HG03039 (cell line): ENCODE measurements at regions not wholly inside any gene's neighbourhood (a gene's known extent, or its start where the extent isn't known, plus 50 kb on each side); places are given as distances from the start of the nearest gene placed in this dataset.

Experiments
- ATAC-seq: cut with Tn5 transposase; IDR thresholded peaks from one replicate; pipeline ENCODE4 v1.9.1; 2021; ENCODE audit warnings: mild to moderate bottlenecking, moderate library complexity; ENCODE audit not compliant: unreplicated experiment

DNA sequence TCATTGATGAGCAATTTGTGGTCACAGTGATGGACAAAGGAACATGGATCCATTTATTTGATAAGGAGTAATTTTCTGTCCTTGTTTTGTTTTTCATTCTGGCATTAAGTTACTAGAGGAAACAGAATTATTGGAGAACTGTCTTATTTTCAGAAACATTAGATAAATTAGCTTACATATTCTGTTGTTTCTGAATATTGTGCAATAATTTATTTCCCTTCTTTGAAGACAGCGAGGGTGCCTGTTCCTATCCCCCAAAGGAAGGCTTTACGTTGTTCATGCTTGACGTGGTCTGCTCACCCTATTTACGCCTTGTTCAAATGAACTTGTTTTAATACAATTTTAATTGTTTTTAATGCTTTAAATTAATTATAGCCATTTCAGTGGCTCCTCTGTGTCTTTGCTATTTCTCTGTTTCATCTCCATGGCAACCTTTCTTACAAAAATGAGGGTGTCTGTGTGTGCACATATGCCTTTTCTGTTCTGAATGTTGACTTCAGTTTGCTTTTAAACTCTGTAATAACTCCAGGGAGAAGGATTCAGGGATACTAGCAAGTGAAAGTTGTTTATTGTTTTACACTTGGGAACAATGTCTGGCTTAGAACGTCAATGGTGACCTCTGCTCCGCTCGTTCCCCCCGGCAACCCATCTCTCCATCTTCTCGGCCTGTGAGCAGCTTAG lies 138.3 kb upstream of the PLET1 start:
- no peak for ATAC-seq

DNA sequence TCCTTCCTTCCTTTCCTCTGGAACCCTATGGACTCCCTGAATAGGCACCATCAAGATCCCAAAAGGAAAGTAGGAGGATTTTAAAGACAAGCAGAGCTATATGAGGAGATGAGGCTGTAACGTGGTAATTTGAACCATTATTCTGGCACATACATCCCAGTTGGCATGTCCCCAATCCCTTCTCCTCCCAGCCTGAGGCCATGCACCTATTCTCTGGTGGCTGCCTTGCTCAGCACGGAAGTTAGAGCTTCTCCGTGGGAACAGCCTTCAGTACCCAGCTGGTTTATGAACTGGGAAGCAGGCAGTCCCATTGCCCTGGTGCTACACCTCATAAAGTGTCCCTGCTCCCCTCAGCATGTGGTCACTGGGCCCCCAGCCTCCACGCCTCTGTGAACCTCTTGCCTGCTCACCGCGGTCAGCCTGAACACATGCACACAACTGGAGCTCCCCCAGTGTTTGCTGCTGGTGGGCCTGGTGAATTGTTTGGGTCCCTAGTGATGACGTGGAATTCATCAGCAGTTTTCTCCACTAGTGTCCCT lies 139.9 kb upstream of the PLET1 start:
- no peak for ATAC-seq

DNA sequence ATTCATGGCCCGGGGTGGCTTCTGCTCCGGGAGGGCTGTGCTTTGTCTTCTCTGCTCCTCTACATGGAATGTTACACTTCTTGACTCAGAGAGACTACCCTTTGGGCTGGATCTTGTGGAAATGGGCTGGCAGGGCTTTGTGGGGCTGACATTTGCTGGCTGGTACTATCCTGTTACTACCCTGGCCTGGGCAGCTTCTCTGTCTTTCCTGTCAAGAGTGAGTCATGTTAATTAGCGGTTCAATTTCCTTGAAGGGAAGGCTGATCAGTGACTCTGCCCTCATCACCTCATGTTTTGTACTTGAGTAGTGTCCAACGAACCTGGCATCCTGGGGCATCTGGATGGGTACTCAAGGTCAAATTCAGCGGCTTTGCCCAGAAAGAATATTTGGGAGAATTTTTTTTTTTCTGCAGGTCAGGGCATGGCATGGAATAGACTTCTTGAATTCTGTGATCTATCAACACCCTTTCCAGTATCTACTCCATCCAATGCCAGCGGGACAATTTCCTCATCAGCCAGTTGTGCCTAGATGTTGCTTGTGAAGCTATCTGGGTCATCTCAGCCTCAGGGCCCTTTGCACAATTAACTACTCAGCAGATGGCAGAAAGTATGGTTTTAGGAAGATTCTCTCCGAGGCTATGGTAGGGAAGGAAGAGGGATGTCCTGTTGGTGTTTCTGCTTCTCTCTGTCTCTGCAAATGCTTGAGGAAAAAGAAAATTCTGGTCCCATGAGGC lies 140.5 kb upstream of the PLET1 start:
- no peak for ATAC-seq

DNA sequence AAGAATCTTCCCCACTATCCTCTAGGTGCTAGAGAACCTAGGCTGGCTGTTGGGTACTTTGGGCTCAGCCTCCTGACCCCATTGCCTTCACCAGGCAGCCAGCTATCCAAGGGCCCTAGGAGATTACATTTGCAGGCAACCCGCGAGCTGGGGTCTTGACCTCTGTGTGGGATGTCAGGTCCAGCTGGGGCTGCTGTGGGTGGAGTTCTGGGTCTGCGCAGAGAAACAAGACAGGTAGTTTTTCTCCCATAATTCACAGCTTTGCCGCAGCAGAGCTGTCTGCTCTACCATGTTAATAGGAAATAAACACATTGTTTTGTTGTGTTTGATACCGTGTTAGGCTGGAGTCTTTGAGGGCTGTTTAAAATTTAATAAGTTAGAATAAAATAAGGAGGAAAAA lies 142.8 kb upstream of the PLET1 start:
- no peak for ATAC-seq

DNA sequence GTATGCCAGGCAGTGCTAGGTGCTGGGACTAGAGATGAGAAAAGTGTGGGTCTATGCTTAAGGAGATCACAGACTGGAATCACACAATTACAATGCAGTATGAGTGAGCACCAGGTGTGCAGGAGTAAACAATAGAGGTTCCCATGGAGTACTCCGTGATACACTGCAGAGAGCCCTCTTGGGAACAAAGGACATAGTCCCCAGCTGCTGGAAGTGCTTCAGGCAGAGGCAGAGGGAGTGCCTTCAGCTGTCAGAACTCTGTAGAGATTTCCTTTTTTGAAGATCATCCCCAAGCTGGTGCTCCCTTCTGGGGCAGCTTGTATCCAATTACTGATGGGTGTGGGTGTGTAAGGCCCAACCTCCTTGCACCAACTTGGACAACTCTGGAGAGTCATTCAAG lies 143.5 kb upstream of the PLET1 start:
- ATAC-seq: no peak

DNA sequence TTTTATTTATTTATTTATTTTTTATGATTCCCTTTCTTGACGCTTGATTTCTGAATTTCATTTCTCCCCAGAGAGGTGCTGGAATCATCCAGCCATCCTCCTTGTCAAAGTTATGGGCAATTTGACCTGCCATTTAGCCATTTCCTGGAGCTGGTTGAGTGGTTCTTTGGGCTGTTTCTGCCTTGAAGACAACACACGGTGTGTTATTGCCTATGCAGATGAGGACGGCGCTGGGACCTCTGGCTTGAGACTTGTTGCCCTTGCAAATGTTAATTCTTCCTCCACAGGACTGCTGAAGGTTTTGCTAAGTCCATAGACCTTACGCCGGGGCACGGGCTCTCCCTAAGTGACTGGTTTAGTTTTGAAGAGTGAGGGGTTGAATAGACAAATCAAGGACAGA lies 147.9 kb upstream of the PLET1 start:
- no peak for ATAC-seq

DNA sequence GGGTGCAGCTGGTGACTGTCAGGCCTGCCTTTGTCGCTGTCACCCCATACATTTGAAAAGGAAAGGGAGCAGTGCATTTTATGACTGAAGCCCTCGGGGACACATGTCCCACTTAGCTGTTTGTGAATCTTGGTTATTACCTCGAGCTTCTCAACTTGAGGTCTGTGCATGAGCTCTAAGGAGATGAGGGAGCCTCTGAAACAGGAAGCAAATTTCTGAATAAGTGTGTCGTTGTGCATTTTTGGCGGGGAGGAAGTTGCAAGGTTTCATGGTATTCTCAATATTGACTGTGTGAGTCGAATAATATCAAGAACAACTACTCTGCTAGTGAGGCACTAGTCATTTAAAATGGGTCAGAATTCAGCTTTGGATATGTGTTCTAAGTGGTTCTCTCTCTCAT lies 149.7 kb upstream of the PLET1 start:
- no peak for ATAC-seq

DNA sequence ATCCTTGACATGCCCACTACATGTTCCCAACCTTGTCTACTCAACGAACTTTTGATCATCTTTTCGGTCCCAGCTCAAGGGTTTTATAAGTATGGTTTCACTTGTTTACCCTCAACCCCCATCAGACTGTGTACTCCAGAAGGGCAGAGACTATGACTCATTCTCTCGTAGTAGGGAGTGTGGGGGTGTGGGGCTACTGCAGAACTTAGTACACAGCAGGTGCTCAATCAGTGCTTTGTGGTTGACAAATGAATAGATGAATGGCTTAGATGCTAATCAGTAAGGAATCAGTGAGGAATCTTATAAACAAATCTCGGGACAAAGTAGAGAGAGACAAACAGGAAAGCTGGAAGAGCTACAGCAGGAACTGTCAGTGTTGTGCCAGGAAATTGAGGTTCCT lies 151.7 kb upstream of the PLET1 start:
- no peak for ATAC-seq

DNA sequence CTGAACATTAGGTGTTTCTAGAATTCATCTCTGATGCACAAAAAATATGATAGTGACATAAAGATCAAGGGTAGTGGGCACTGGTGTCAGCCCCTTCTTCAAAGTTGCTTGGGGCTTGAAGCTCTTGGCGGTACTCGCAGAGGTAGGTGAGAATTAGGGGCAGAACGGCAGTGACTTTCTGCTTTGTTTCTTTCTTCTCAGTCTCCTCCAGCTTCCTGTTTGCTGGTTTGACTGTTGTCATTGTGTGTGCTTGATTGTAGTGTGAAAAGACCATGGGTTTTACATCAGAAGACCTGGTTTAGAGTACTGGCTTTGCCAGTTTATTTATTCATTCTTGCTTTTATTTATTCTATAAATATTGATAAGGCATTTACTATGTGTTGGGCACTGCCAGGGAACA lies 156.7 kb upstream of the PLET1 start:
- ATAC-seq: no peak

DNA sequence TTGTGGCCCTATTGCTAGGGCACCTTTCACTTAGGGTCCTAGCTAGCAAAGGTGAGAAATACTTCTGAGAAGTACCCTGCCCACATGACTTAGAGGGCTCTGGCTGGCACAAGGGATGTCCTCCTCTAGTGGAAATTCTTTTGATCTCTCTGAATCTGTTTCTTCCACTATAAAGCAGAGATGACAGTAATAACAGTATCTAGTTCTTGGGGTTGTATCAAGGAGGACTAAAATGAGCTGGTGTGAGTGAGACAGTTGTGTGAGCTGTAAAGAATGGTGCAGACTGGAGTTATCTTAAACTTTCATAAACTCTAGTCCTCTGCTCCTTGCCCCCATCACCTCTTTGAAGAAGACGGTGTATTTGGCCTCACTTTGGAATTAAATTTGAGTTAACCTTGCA lies 157.8 kb upstream of the PLET1 start:
- no peak for ATAC-seq

DNA sequence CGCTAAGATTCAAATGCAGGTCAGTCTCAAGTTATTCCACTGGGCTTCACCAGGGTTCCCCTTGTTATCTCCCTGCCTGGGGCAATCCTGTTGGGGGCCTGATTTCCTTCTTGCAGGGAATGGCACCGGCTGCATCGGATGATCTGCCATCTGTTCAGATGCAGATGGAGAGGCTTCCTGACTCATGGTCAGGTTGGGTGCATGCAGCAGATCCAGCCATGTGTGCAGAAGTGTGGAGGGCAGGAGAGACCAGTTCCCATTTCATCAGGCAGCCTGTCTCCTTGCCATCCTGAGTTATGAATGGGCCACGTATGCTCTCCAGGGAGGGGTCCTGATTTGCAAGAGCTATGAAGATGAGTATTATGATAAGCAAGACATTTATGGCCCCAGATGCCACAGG lies 161.2 kb upstream of the PLET1 start:
- ATAC-seq: no peak

DNA sequence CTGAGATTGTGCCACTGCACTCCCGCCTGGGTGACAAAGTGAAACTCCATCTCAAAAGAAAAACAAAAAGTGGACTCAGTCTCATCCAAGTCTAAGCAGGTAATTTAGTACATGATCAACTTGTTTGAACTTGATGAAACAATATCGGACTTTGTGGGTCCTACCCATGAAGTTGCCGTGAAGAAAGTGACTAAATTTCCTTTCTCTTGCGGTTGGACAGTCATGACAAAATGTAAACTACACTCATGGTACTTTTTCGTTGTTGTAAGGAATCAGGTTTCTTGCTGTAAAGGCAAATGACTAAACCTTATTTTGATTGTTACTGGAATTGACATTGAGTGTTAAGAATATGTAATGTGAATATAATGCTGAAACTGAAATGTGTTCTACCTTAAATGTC lies 164.5 kb upstream of the PLET1 start:
- no peak for ATAC-seq

DNA sequence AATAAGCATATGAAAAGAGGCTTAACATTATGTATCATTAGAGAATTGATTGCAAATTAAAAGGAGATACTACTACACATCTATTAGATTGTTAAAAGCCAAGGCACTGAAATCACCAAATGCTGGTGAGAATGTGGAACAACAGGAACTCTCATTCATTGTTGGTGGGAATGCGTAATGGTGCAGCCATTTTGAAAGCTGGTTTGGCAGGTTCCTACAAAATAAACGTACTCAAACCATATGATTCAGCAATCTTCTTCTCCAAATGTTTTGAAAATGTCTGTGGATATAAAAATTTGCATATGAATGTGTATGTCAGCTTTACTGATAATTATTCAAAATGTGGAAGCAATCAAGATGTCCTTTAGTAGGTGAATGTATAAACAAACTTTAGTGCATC lies 176.4 kb upstream of the PLET1 start:
- ATAC-seq: no peak

DNA sequence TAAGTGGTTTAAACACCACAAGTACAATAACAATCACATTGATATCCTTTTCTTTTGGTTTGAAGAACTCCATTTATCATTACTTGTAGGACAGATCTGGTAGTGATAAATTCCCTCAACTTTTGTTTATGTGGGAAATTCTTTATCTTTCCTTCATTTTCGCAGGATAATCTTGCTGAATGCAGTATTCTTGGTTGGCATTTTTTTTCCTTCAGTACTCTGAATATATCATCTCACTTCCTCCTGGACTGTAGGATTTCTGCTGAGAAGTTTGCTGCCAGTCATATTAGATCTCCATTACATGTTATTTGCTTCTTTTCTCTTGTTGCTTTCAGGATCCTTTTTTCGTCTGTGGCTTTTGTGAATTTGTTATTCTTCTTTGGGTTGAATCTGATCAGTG lies 179.0 kb upstream of the PLET1 start:
- no peak for ATAC-seq

DNA sequence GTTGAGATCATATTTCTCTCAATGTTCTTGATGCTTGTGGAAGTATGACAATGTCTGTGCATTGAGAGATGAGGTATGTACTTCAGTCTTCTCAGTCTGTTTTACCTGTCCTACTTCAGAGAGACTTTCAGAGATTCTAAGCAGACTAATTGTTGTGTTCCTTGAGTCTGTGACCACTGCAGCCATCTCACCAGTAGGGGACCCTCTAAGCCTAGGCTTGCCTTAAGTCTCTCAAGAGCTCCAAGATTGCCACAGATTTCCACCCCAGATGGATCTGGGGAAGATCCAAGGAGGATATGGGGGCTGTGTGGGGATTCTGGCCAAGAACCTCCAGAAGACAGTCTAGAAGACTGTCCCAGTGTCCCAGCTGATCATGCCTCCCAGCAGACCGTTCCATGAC lies 179.9 kb upstream of the PLET1 start:
- ATAC-seq: no peak

DNA sequence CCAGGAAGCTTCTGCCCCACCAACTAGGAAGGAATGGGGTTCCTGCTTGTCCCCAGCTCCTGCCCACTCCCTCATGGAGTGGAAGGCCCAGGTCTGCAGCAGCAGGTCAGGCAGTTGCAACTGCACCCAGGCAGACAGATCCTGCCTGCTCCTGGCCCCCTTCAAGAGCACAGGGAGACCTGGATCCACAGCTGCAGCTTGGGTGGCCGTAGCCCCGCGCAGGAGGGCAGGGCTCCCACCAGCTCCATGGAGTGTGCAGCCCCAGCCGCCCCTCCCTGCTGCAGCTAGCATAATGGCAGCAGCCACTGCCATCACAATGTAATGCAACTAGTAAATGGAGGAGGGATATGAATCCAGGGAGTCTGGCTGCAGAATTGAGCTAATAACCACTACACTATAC lies 187.5 kb upstream of the PLET1 start:
- ATAC-seq: no peak

DNA sequence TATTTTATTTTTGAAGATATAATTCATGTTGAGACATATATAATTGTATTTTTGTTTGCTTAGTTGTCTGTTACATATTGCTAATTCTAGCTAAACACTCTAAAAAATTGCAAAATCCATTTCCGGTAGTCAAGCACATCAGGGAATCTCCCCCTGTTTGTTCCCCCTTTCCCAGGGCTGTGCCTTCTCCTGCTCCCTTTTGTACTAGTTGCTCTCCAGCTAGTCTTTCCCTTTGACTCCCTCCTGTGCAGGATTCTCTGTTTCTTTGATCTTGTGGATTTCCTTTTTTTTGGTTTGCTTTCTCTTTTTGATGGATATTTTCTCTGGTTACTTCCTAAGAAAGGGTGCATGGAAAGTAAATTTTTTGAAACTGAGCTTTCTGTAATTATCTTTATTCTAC lies 188.1 kb upstream of the PLET1 start:
- no peak for ATAC-seq

DNA sequence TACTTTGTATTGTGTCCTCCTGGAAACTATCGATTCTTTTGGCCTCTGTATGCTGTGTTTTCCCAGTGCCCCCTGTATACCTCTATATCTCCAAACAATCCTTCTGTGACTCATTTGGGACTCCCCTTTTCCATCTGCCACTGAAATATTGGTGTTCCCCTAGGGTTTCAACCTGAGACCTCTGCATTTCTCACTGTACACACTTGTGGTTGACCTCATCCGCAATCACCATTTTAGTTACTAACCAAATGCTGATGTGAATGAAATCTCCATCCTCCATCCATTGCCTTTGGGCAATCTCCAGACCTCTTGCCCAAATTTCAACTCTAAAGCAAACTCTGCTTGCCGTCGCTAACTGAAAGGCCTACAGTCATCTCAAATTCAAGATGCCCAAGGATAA lies 190.6 kb upstream of the PLET1 start:
- ATAC-seq: no peak

DNA sequence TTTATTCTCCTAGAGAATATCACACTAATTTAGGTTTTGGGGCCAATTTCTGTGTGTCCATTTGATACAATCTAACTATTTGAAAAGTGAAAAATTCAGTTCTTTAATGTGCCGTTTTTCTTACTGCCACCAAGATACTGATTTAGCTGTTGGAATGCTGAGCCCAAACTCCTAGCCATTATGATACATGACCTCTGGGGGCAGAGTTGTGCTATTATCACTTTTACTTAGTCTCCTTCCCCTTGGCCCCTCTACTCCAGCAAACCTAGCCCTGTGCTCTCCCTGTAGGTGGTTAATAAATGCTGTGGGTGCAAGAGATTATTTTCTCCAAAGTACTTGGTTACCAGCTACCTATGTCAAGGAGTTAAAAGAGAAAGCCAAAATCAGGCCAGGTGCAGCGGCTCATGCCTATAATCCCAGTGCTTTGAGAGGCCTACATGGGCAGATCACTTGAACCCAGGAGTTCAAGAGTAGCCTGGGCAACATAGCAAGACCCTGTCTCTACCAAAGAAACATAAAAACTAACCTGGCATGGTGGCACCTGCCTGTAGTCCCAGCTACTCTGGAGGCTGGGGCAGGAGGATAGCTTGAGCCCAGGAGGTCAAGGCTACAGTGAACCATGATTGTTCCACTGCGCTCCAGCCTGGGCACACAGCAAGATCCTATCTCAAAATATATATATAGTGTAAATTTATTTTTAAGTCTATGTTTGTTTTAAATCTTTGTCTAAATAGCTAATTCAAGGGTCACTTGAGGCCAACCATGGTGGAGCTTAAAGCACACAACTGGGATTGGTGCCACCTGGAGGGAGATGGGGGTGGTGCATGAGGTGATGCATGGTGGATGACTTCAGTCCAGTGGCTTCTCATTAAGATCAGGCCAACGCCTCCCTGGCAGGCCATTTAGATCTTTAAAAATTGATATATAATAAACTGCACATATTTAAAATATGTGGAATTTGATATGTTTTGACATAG lies 193.2 kb upstream of the PLET1 start:
- no peak for ATAC-seq

DNA sequence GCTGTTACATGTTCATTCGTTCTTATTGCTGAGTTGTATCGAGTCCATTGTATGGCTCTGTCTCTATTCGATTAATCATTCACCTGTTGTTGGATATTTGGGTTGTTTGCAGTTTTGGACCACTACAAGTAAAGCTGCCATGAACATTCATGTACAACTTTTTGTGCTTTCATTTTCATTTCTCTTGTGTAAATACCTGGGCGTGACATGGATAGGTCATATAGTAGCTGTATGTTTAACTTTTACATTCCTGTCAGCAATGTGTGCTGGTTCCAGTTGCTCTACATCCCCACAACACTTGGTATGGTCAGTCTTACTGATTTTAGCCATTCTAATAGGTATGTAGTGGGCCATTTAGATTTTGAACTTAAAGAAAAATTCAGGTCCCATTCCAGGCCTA lies 194.2 kb upstream of the PLET1 start:
- ATAC-seq: no peak

DNA sequence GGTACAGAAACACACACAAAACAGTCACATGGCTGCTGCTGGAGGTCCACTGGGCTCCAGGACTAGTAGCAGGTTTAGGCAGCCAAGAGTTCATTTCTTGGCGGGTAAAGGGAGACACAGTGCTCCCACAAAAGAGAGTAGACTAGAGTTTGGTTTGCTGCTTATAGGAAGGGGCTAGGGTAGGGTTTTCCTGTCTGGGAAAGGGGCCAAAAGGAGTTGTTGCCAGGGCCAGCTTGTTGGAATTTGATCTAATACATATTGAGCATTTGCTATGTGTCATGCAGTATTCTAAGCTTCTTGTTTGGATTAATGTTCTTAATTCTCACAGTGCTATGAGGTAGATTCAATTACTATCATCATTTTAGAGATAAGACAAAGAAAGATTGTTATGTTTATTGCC lies 195.1 kb upstream of the PLET1 start:
- ATAC-seq: no peak
